HUES6 (cell line): ENCODE measurements at regions not wholly inside any gene's neighbourhood (a gene's known extent, or its start where the extent isn't known, plus 50 kb on each side); places are given as distances from the start of the nearest gene placed in this dataset.

Source experiments
- H3K27ac ChIP-seq: 2 replicates; pipeline ENCODE4 v1.7.0; 2013; ENCODE audit warnings: low read depth, mild to moderate bottlenecking, low read length, inconsistent platforms
- H3K27me3 ChIP-seq: 2 replicates; pipeline ENCODE4 v1.6.1; 2013; ENCODE audit warnings: low read length; ENCODE audit not compliant: control insufficient read depth, insufficient read depth
- H3K36me3 ChIP-seq: 2 replicates; pipeline ENCODE4 v1.6.1; 2013; ENCODE audit warnings: low read length; ENCODE audit not compliant: control insufficient read depth, insufficient read depth
- H3K4me1 ChIP-seq: 2 replicates; pipeline ENCODE4 v1.6.1; 2013; ENCODE audit warnings: low read length; ENCODE audit not compliant: control insufficient read depth, insufficient read depth
- H3K4me3 ChIP-seq: 2 replicates; pipeline ENCODE4 v1.5.1; 2013; ENCODE audit warnings: low read depth, low read length
- H3K9ac ChIP-seq: one replicate; pipeline ENCODE4 v1.6.1; 2013; ENCODE audit warnings: mild to moderate bottlenecking, low read length
- H3K9me3 ChIP-seq: 2 replicates; pipeline ENCODE4 v1.6.1; 2013; ENCODE audit warnings: low read depth, low read length; ENCODE audit not compliant: control insufficient read depth, insufficient read depth

DNA sequence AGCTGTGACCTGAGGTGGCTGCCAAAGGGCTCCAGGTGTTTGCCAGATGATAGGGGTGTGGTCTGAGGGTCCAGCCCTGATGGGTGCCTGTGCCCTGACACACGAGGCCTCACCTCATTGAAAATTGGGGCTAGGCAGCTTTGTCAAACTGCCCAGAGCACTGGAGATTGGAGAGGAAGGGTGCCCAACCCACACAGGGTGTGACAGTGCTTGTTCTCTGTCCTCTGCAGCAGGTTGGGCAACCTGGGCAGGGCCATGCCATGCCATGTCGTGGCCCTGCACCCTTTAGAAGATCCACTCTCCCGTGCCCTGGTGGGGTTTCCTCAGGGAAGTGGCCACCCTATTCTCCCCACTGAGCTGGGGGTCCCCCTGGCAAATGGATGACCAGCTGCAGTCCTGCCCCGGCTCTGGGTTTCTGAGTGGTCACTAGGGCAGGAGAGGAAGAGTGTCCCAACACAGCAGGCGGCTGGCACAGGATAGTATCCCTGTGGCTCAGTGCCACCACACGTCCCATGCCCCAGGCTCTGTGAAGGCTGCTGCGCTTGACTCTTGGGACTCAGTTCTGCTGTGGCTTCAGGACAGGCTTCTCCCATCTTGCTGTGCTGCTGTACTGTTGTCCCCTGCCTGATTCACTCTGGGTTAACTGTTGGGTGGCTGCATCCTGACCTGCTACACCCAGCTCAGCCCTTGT is 100.8 kb upstream of the PITX1 start:
- no peaks in the 10 kb centered on the region for H3K36me3 ChIP-seq
- no peak overlapping the region for H3K4me3 ChIP-seq
- H3K9ac ChIP-seq: no peak overlapping the region
- H3K4me1 ChIP-seq: no peaks in the 10 kb centered on the region; the same call in 1 of the 2 replicates
- no peaks in the 10 kb centered on the region for H3K9me3 ChIP-seq
- H3K27me3 ChIP-seq: peaks cover 6% of the 10 kb centered on the region; the same call in 1 of the 2 replicates
- no peak overlapping the region for H3K27ac ChIP-seq

DNA sequence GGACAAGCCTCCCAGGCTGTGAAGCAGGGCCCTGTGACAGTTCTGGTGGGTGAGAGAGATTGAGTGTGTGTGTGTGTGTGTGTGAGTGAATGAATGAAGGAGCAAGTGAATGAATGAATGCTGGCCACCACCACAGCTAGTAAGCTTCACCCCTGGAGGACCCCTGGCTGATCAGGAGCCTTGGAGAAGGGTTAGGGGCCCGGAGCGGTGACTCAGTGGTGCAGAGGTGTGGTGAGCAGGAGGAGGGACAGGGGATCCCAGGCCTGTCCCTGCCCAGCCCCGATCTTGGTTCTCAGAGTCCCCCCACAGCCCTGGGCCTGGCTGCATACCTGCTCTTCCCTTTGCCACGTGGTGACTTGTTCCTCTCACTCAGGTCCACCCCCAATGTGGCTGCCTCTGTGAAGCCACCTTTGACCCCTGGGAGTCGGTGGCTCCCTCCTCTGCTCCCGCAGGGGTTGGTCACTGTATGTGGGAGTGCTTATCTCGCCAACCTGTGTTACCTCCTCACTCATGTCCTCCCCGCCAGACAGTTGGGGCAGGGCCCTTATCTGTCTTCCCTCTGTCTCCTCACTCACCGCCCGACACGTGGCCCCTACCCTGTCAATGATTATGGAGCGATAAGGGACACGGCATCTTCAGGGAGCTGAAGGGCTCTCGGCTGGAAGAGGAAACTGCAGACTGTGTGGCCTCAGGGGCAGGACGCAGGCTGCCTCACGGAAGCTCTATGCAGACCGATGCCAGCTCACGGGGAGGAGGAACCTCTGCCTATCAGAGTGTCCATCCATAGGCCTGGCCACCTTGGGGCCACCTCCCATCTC is 99.9 kb upstream of the PITX1 start:
- H3K27me3 ChIP-seq: peaks cover 6% of the 10 kb centered on the region; the same call in 1 of the 2 replicates
- no peak overlapping the region for H3K4me3 ChIP-seq
- no peaks in the 10 kb centered on the region for H3K9me3 ChIP-seq
- H3K27ac ChIP-seq: no peak overlapping the region
- H3K9ac ChIP-seq: no peak overlapping the region
- no peaks in the 10 kb centered on the region; the same call in 1 of the 2 replicates for H3K4me1 ChIP-seq
- H3K36me3 ChIP-seq: no peaks in the 10 kb centered on the region

DNA sequence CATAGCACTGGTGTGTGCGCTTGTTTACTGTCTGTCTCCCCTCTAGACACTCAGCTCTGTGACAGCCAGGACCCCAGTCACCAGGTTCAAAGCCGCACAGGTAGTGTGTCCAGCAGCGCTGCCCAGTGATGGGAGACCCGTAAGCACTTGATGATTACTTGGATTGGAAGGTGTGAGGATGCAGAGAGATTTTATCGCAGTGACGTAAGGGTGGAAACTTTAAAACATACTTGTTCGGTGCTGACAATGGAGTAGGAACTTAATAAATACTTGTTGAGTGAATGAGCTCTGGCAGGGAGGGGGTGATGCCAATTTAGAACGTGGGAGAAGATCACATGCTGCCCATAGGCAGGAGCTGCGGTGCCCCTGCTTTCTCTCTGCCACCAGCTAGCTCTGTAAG is 99.2 kb upstream of the PITX1 start:
- Histone ChIP-seq H3K9me3 (no peaks in the 10 kb centered on the region), H3K9ac (no peak overlapping the region), H3K27me3 (peaks cover 6% of the 10 kb centered on the region; the same call in 1 of the 2 replicates), H3K4me1 (no peaks in the 10 kb centered on the region; the same call in 1 of the 2 replicates), H3K36me3 (no peaks in the 10 kb centered on the region), H3K4me3 (no peak overlapping the region), H3K27ac (no peak overlapping the region)

DNA sequence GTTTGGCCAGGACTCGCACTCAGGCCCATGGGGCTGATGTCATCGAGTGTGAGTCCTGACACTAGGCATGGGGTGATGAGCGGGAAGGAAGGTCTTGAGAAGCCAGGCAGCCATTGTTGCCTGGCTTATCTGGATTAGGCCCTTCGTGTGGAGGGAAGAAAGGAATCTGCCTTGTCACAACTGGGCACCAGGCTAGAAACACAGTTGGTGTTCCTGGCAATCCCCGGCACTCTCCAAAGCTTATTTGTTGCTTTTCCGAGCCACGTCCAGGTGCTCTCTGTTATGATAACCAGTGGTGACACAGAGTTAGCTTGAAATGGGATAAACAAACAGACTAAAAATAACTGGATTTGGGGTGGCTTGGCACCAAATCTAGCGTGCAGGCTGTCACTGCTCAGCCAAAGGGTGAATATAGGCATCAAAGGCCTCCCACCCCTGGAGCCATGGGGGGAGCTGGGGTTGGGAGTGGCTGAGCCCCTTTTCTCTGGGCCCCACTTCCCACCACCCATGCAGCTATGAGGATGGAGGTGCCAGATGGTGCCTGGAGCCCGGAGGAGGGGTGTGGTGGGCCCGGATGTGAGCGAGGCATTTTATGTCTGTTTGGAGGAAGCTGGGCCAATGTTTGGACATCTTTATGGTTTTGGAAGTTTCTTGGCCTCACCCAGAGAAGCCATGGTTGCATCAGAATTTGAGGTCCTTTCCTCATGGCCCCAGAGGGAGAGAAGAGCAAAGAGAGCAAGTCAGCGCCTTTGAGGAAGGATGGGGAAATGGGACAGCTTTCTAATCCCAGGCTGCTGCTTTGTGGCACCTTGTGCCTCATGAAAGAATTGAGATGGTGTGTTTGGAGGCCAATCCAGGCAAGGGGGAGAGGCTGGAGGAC is 98.0 kb upstream of the PITX1 start:
- Histone ChIP-seq H3K36me3 (no peaks in the 10 kb centered on the region), H3K27ac (no peak overlapping the region), H3K27me3 (peaks cover 6% of the 10 kb centered on the region; the same call in 1 of the 2 replicates), H3K4me1 (no peaks in the 10 kb centered on the region; the same call in 1 of the 2 replicates), H3K9me3 (no peaks in the 10 kb centered on the region), H3K9ac (no peak overlapping the region), H3K4me3 (no peak overlapping the region)

DNA sequence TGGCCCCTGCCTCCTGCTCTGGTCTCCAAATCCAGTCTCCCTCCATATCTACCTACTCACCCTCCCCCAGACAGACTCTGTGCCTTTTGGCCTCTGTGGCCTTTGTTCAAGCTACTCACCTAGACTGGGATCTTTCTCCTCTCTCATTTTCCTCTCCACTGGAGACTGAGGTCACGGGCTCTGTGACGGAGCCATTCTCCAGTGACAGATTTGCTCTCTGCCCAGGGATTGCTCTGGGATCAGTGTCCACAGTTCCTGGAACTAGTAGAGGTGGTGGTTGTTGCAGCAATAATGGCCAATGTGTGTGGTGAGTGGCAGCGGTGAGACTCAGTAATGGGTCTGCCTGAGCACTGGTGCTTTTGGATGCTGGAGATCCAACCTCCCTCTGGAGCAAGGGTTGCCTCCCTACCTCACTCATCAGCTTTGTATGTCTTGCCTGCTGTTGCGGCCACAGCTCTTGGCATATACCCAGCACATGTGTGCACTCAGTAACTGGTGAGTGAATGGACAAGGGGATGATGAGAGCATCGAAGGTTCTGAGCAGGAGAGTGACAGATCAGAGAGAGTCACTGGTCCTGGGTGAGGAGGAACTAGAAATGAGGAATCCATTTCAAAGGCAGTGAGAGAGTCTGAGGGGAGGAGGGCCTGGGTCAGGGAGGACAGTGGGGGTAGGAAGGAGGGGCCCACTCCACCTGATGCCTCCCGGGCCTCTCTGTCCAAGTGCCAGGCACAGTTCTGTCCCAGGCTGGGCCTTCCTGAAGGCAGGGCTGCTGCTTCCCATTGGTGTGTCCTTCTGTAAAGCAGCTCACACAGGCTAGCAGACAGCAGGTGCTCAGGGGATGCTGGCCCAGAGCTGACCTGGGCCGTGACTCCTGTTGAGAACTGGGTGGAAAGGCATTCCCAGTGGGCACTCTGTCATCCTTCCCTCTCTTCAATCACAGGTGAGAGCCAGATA is 96.5 kb upstream of the PITX1 start:
- Histone ChIP-seq H3K27me3 (peaks cover 6% of the 10 kb centered on the region; the same call in 1 of the 2 replicates), H3K36me3 (no peaks in the 10 kb centered on the region), H3K9ac (no peak overlapping the region), H3K4me3 (no peak overlapping the region), H3K27ac (no peak overlapping the region), H3K9me3 (no peaks in the 10 kb centered on the region), H3K4me1 (no peaks in the 10 kb centered on the region; the same call in 1 of the 2 replicates)

DNA sequence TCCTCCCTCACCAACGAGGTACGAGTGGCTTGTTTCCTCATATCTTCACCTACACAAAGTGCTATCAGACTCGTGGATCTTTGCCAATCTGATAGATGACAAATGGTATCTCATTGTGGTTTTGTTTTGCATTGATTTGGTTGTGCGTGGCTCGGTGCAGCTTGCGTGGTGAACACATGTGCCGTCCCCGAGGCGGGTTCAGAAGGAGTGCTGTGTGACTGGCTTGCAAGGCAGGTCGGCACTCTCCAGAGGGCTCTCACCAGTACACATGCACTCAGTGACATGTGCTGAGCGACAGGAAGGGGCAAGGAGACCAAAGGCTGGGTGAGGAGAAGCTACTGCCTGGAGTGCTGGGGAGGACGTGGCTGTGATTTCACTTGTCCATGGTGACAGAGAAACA is 95.3 kb upstream of the PITX1 start:
- Histone ChIP-seq H3K9me3 (no peaks in the 10 kb centered on the region), H3K4me3 (no peak overlapping the region), H3K4me1 (no peaks in the 10 kb centered on the region; the same call in 1 of the 2 replicates), H3K9ac (no peak overlapping the region), H3K36me3 (no peaks in the 10 kb centered on the region), H3K27ac (no peak overlapping the region), H3K27me3 (peaks cover 6% of the 10 kb centered on the region; the same call in 1 of the 2 replicates)

DNA sequence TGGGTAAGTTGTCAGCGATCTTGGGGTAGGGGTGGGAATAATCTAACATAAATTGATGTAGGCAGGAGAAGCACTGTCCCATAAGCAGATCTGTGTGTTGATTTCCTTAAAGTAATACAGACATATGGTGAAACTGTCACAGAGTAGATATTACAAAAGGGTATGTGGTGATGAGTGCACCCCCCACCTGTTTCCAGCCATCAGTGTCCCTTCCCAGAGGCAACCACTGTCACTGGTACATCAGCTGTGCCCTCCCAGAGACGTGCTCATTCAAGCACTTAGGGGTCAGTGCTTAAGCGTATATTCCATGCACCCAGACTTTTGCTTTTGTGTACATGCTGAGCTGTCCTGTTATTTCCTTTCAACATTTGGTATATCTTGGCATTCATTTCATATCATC is 94.3 kb upstream of the PITX1 start:
- Histone ChIP-seq H3K27ac (no peak overlapping the region), H3K27me3 (peaks cover 6% of the 10 kb centered on the region; the same call in 1 of the 2 replicates), H3K4me3 (no peak overlapping the region), H3K36me3 (no peaks in the 10 kb centered on the region), H3K9me3 (no peaks in the 10 kb centered on the region), H3K9ac (no peak overlapping the region), H3K4me1 (no peaks in the 10 kb centered on the region)

DNA sequence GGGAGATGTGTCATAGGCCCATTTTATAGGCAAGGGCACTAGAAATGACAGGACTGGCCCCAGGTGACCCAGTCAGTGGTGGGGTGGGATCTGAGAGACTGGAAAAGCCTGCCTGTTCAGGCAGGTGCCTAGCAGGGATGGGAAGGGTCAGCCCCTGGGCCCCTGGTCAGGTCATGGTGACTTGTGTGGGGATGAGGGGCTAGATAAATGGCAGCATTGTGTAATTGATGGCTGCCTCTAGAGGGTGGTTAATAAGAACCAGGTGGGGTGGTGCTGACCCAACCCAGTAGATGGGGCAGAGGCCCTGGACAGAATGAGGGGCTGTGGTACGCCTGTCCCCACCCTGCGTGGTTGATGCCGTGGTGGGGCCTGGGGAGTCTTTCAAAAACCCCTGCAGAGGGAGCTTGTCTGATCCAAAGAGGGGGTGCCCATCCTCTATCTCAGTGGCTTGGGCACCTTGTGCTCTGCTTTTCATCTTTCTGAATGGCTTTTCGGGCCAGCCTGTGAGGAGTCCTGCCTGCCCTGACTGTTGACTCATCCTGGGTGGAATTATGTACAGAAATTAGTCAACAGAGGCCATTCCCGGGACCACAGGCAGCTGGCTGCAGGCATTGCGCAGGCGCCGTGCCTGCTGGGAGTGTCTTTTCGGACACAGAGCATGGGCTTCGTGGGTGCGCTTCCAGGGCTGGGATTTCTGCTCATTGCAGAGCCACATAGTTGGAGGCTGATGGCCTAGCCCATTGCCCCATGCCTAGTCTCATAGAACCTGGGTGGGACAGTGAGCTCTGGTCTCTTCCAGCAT is 93.6 kb upstream of the PITX1 start:
- H3K36me3 ChIP-seq: no peaks in the 10 kb centered on the region
- H3K27ac ChIP-seq: no peak overlapping the region
- no peak overlapping the region for H3K4me3 ChIP-seq
- no peaks in the 10 kb centered on the region for H3K4me1 ChIP-seq
- no peak overlapping the region for H3K9ac ChIP-seq
- H3K9me3 ChIP-seq: no peaks in the 10 kb centered on the region
- H3K27me3 ChIP-seq: peaks cover 10% of the 10 kb centered on the region; the same call in 1 of the 2 replicates

DNA sequence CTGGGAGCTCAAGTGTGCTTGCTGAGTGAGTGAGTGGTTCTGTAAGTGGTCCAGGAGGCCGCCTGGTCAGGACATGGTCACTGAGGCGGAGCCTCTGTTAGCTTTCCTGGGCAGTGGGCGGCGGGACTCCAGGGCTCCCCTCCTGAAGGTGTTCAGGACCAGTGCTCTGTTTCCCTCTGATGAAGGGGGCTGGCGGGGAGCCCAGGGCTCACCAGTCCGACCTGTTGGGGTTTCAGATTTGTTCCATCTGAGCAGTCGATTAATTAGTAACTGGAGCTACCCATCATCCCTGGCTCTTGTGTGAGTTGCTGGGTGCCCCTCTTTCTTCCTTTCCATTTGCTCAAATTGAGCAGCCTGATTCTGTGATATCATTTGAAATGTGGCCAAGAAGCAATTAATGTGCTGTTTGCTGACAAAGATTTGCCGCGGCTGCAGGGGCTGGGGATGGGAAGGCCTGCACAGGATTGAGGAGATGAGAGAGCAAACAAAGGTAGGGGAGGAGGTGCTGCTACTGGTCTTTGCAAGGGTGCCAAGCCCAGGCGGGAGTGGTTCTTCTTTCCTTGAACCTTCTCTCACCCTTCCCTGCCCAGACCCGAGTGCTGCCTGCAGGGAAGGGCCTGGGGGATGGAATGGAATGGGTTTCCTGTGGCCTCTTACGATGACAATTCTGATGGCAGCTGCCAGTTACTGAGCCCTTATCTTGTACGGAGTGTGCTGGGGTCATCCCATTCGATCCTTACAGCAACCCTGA is 92.8 kb upstream of the PITX1 start:
- H3K36me3 ChIP-seq: no peaks in the 10 kb centered on the region
- H3K27me3 ChIP-seq: peaks cover 10% of the 10 kb centered on the region; the same call in 1 of the 2 replicates
- H3K4me3 ChIP-seq: no peak overlapping the region
- H3K4me1 ChIP-seq: no peaks in the 10 kb centered on the region
- no peak overlapping the region for H3K9ac ChIP-seq
- H3K9me3 ChIP-seq: no peaks in the 10 kb centered on the region
- no peak overlapping the region for H3K27ac ChIP-seq
